IMR-90 (cell line): ENCODE measurements at regions not wholly inside any gene's neighbourhood (a gene's known extent, or its start where the extent isn't known, plus 50 kb on each side); places are given as distances from the start of the nearest gene placed in this dataset.

ENCODE experiments used
- ATAC-seq: fragments of 200-7000 bp; cut with Tn5 transposase; 2 replicates; pipeline ENCODE4 v1.9.1; 2020; ENCODE audit warnings: low read depth, mild to moderate bottlenecking, moderate library complexity
- BruUV-seq: library from RNA; stranded (reverse); fragments of 400-500 nt; replicated peaks from 2 replicates; lab custom pipeline; 2021; lab: Mats Ljungman, UMichigan
- CTCF ChIA-PET: fragments of 300-600 bp; formaldehyde crosslinking; extraction: SDS; loops from one replicate; lab custom pipeline; 2021; ENCODE audit warnings: antibody characterized with exemption; lab: Yijun Ruan, JAX
- POLR2A ChIA-PET: fragments of 300-600 bp; sonication (Branson Sonifier 250); formaldehyde crosslinking; loops from one replicate; lab custom pipeline; 2022; ENCODE audit warnings: antibody characterized with exemption; ENCODE audit not compliant: unreplicated experiment; lab: Charles Lee
- DNase-seq: peaks from one replicate; pipeline ENCODE4 v3.0.0; 2013
- H2AFZ ChIP-seq: replicated peaks from 2 replicates; pipeline ENCODE3; 2013; ENCODE audit warnings: low read length, mild to moderate bottlenecking; ENCODE audit not compliant: poor library complexity
- H2AK5ac ChIP-seq: 2 replicates; pipeline ENCODE4 v1.6.1; 2013; ENCODE audit warnings: low read depth, low read length, inconsistent platforms
- H2AK9ac ChIP-seq: replicated peaks from 2 replicates; pipeline ENCODE3; 2013; ENCODE audit warnings: mild to moderate bottlenecking, low read depth, low read length, moderate library complexity; ENCODE audit not compliant: poor library complexity
- H2BK120ac ChIP-seq: 2 replicates; pipeline ENCODE4 v1.6.1; 2013; ENCODE audit warnings: low read depth, low read length, inconsistent platforms
- H2BK15ac ChIP-seq: 3 replicates; pipeline ENCODE4 v1.6.1; 2013; ENCODE audit warnings: low read depth, low read length, inconsistent platforms
- H2BK20ac ChIP-seq: 2 replicates; pipeline ENCODE4 v1.6.1; 2013; ENCODE audit warnings: low read depth, mild to moderate bottlenecking, inconsistent platforms, low read length, moderate library complexity
- H2BK5ac ChIP-seq: 2 replicates; pipeline ENCODE4 v1.6.1; 2013; ENCODE audit warnings: mild to moderate bottlenecking, low read depth, low read length, inconsistent platforms; ENCODE audit not compliant: poor library complexity, severe bottlenecking
- H3K14ac ChIP-seq: replicated peaks from 2 replicates; pipeline ENCODE4 v1.6.1; 2013; ENCODE audit warnings: low read depth, low read length, inconsistent platforms
- H3K18ac ChIP-seq: 2 replicates; pipeline ENCODE4 v1.6.1; 2013; ENCODE audit warnings: low read depth, low read length, control low read depth
- H3K23ac ChIP-seq: 2 replicates; pipeline ENCODE4 v1.6.1; 2013; ENCODE audit warnings: low read depth, low read length, inconsistent platforms
- H3K27ac ChIP-seq: 2 replicates; pipeline ENCODE4 v1.5.1; 2013; ENCODE audit warnings: mild to moderate bottlenecking, control low read depth, low read length; ENCODE audit not compliant: insufficient read depth
- H3K27me3 ChIP-seq: 2 replicates; pipeline ENCODE4 v1.6.1; 2013; ENCODE audit warnings: low read length; ENCODE audit not compliant: control insufficient read depth, insufficient read depth
- H3K36me3 ChIP-seq: 2 replicates; pipeline ENCODE4 v1.6.1; 2013; ENCODE audit warnings: low read length, mixed read lengths; ENCODE audit not compliant: control insufficient read depth, insufficient read depth
- H3K4ac ChIP-seq: 2 replicates; pipeline ENCODE4 v1.6.1; 2013; ENCODE audit warnings: low read depth, low read length, inconsistent platforms
- H3K4me1 ChIP-seq: 2 replicates; pipeline ENCODE4 v1.6.1; 2013; ENCODE audit warnings: low read length, mixed read lengths; ENCODE audit not compliant: control insufficient read depth, insufficient read depth
- H3K4me2 ChIP-seq: 2 replicates; pipeline ENCODE4 v1.6.1; 2013; ENCODE audit warnings: low read depth, mild to moderate bottlenecking, control low read depth, low read length, moderate library complexity
- H3K4me3 ChIP-seq: 2 replicates; pipeline ENCODE4 v1.5.1; 2013; ENCODE audit warnings: low read depth, mild to moderate bottlenecking, control low read depth, low read length, moderate library complexity; ENCODE audit not compliant: insufficient read depth
- H3K56ac ChIP-seq: 2 replicates; pipeline ENCODE4 v1.6.1; 2013; ENCODE audit warnings: low read length, inconsistent platforms; ENCODE audit not compliant: insufficient read depth; ENCODE audit errors: extremely low read depth
- H3K79me1 ChIP-seq, 2 experiments: 2 replicates each; pipeline ENCODE4 v1.6.1; 2013; ENCODE audit warnings: low read length in 2 of 2, inconsistent platforms in 1 of 2, low read depth in 1 of 2
- H3K9ac ChIP-seq: 2 replicates; pipeline ENCODE4 v1.6.1; 2013; ENCODE audit warnings: low read depth, low read length, control low read depth
- H3K9me1 ChIP-seq: 2 replicates; pipeline ENCODE4 v1.6.1; 2013; ENCODE audit warnings: low read length, inconsistent platforms; ENCODE audit not compliant: insufficient read depth
- H3K9me3 ChIP-seq: 2 replicates; pipeline ENCODE4 v1.6.1; 2013; ENCODE audit warnings: low read length; ENCODE audit not compliant: control insufficient read depth, insufficient read depth
- H4K20me1 ChIP-seq: 2 replicates; pipeline ENCODE4 v1.6.1; 2013; ENCODE audit warnings: low read length, inconsistent platforms; ENCODE audit not compliant: insufficient read depth
- H4K5ac ChIP-seq: 2 replicates; pipeline ENCODE4 v1.6.1; 2013; ENCODE audit warnings: mild to moderate bottlenecking, low read depth, low read length, control low read depth
- H4K8ac ChIP-seq, 2 experiments: 2 replicates each; pipeline ENCODE4 v1.6.1; 2013; ENCODE audit warnings: low read depth in 2 of 2, low read length in 2 of 2, control low read depth in 1 of 2, inconsistent platforms in 1 of 2
- H4K91ac ChIP-seq: 2 replicates; pipeline ENCODE4 v1.6.1; 2013; ENCODE audit warnings: low read depth, low read length, inconsistent platforms; ENCODE audit not compliant: insufficient read depth
- BHLHE40 ChIP-seq: fragments of 150-350 bp; IDR thresholded peaks from 2 replicates; pipeline ENCODE4 v1.6.1; 2016; ENCODE audit warnings: mild to moderate bottlenecking, low read depth, low read length
- CEBPB ChIP-seq: IDR thresholded peaks from 2 replicates; pipeline ENCODE4 v1.6.1; 2012; ENCODE audit warnings: low read depth, low read length, improper control_type of control experiment
- CHD1 ChIP-seq: IDR thresholded peaks from 2 replicates; pipeline ENCODE4 v1.6.1; 2012; ENCODE audit warnings: low read depth, low read length, improper control_type of control experiment
- CTCF ChIP-seq: conservative IDR thresholded peaks from 2 replicates; pipeline ENCODE4 v1.5.1; 2012; ENCODE audit warnings: mild to moderate bottlenecking, low read depth, low read length, improper control_type of control experiment
- ELK1 ChIP-seq: fragments of 150-350 bp; IDR thresholded peaks from 2 replicates; pipeline ENCODE4 v1.6.1; 2016; ENCODE audit warnings: low read depth, mild to moderate bottlenecking, low read length, moderate library complexity, borderline replicate concordance
- FOS ChIP-seq: fragments of 150-350 bp; IDR thresholded peaks from 2 replicates; pipeline ENCODE4 v1.6.1; 2016; ENCODE audit warnings: low read depth, low read length
- MAFK ChIP-seq: IDR thresholded peaks from 2 replicates; pipeline ENCODE4 v1.6.1; 2012; ENCODE audit warnings: low read depth, low read length, improper control_type of control experiment
- MAZ ChIP-seq: IDR thresholded peaks from 2 replicates; pipeline ENCODE4 v1.6.1; 2012; ENCODE audit warnings: low read depth, mild to moderate bottlenecking, low read length, improper control_type of control experiment, moderate library complexity, borderline replicate concordance
- MXI1 ChIP-seq: IDR thresholded peaks from 2 replicates; pipeline ENCODE4 v1.6.1; 2012; ENCODE audit warnings: low read depth, mild to moderate bottlenecking, low read length, moderate library complexity, borderline replicate concordance
- NFE2L2 ChIP-seq: fragments of 150-350 bp; IDR thresholded peaks from 2 replicates; pipeline ENCODE4 v1.6.1; 2016; ENCODE audit warnings: low read depth, mild to moderate bottlenecking, low read length
- POLR2A ChIP-seq: IDR thresholded peaks from 2 replicates; pipeline ENCODE4 v1.6.1; 2012; ENCODE audit warnings: mild to moderate bottlenecking, low read depth, low read length
- RAD21 ChIP-seq: IDR thresholded peaks from 2 replicates; pipeline ENCODE4 v1.6.1; 2012; ENCODE audit warnings: low read length, improper control_type of control experiment
- RCOR1 ChIP-seq: IDR thresholded peaks from 2 replicates; pipeline ENCODE4 v1.6.1; 2012; ENCODE audit warnings: mild to moderate bottlenecking, low read length, improper control_type of control experiment; ENCODE audit not compliant: insufficient replicate concordance
- RFX5 ChIP-seq: IDR thresholded peaks from 2 replicates; pipeline ENCODE4 v1.8.0; 2012; ENCODE audit warnings: low read depth, mild to moderate bottlenecking, low read length, moderate library complexity
- SMC3 ChIP-seq: fragments of 150-350 bp; IDR thresholded peaks from 2 replicates; pipeline ENCODE4 v1.6.1; 2016; ENCODE audit warnings: low read depth, mild to moderate bottlenecking, antibody characterized with exemption, low read length, moderate library complexity
- USF2 ChIP-seq: fragments of 150-350 bp; IDR thresholded peaks from 2 replicates; pipeline ENCODE4 v1.6.1; 2017; ENCODE audit warnings: mild to moderate bottlenecking, antibody characterized with exemption, low read length, low read depth
- WGBS, 2 experiments: methylation state at CpG; one replicate each; pipeline versions ENCODE4 v1.1.5 to v1.1.7; 2013; ENCODE audit warnings: missing lambda C conversion rate in 2 of 2; ENCODE audit not compliant: insufficient read length in 1 of 2; ENCODE audit errors: extremely low coverage in 2 of 2; 5-methylcytosine and 5-hydroxymethylcytosine counted together
- dilution Hi-C: fragments of 300-500 bp; cut with HindIII; formaldehyde crosslinking; loops from one replicate; pipeline ENCODE4 v1.14.3; 2018; ENCODE audit warnings: low sequenced_read_pairs; ENCODE audit not compliant: unreplicated experiment
- in situ Hi-C: fragments of 300-500 bp; cut with MboI; formaldehyde crosslinking; loops from 3 replicates; pipeline ENCODE4 v1.14.3; 2019; ENCODE audit warnings: low sequenced_read_pairs, inconsistent platforms, mixed read lengths
- intact Hi-C: fragments of 100-400 bp; cut with micrococcal nuclease; formaldehyde crosslinking; loops from 2 replicates; pipeline ENCODE4 v1.10.0; 2022

- H2BK20ac ChIP-seq: no peak overlapping the region
- CTCF ChIA-PET: no interaction called here
- no peak overlapping the region for H2BK15ac ChIP-seq
- H3K18ac ChIP-seq: no peak overlapping the region
- no peak overlapping the region for H3K4ac ChIP-seq
- H3K9ac ChIP-seq: no peak overlapping the region
- no peak for TF ChIP-seq RCOR1
- no peak for TF ChIP-seq CEBPB
- TF ChIP-seq BHLHE40: no peak
- TF ChIP-seq FOS: no peak
- TF ChIP-seq POLR2A: no peak
- no peak for TF ChIP-seq RAD21
- no peak for TF ChIP-seq MAFK
- TF ChIP-seq RFX5: no peak
- no peak for TF ChIP-seq MXI1
- no peak for TF ChIP-seq USF2
- no peak for TF ChIP-seq NFE2L2
- TF ChIP-seq ELK1: no peak
- no peak for TF ChIP-seq SMC3
- TF ChIP-seq MAZ: no peak
- TF ChIP-seq CHD1: no peak
- no peak for TF ChIP-seq CTCF
- BruUV-seq: no TSS peak
- H4K8ac ChIP-seq: no peak overlapping the region
- H3K27ac ChIP-seq: no peak overlapping the region
- no peaks in the 10 kb centered on the region for H3K4me1 ChIP-seq
- DNase-seq (no peak), ATAC-seq (no peak)
- 0 out of 2 replicates have a peak, but pooled peaks cover 2% of the 10 kb centered on the region for H3K9me3 ChIP-seq
- H2BK120ac ChIP-seq: no peak overlapping the region
- H3K23ac ChIP-seq: no peak overlapping the region
- no peaks in the 10 kb centered on the region for H3K27me3 ChIP-seq
- no peak overlapping the region for H3K14ac ChIP-seq
- no peaks in the 10 kb centered on the region for H3K9me1 ChIP-seq
- H2AK9ac ChIP-seq: no peak overlapping the region
- no peak overlapping the region for H2BK5ac ChIP-seq
- in situ Hi-C loops: no loop called here
- intact Hi-C loops: no loop called here
- no peak overlapping the region for H4K5ac ChIP-seq
- no peaks in the 10 kb centered on the region for H3K36me3 ChIP-seq
- dilution Hi-C loops: no loop called here
- H3K4me2 ChIP-seq: no peak overlapping the region
- no peak overlapping the region for H3K56ac ChIP-seq
- no peak overlapping the region for H3K4me3 ChIP-seq
- POLR2A ChIA-PET: no interaction called here
- no CpG with 5 or more reads among the region's 1 CpG for WGBS, 2 experiments
- no peak overlapping the region for H2AFZ ChIP-seq
- no peaks in the 10 kb centered on the region for H4K20me1 ChIP-seq
- no peak overlapping the region for H4K91ac ChIP-seq
- H2AK5ac ChIP-seq: no peak overlapping the region
- H3K79me1 ChIP-seq: no peaks in the 10 kb centered on the region
Observed at GRCh38 chr18:38796762-38797161, 1231.2 kb upstream of the CELF4 start.
